DMS114 treated with DMSO at 0.1 percent for 48 hours (cell line): ENCODE measurements at regions not wholly inside any gene's neighbourhood (a gene's known extent, or its start where the extent isn't known, plus 50 kb on each side); places are given as distances from the start of the nearest gene placed in this dataset.
A peak's percentile ranks its signal among the peaks of the same experiment; 100 is the strongest.
"Not testable (repeated sequence)": the region's sequence is repeated elsewhere in the genome, so short reads cannot be mapped to it uniquely, and the experiment has no call there.

ENCODE experiments used
- DNase-seq: peaks from one replicate; lab custom pipeline; 2025; ENCODE audit not compliant: unreplicated experiment; lab: John Stamatoyannopoulos, UW

DNA sequence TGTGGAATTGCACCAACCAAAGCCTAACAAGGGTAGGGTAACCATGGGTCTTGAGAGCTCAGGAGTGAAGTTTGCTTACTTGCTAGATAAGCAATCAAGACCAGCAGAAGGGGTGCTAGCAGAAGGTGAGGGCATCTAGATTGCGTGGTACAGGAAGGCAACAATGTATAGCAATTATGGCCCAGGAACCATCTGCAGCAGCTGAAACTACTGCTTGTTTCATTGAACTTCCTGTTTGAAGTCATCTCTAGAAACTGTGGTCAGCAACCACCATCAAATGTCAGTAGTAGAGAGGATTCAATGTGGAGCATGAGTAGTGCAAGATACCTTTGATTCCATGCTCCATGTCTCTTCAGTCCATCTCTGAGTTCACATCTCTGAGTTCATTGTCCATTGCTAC lies 462.1 kb upstream of the GRAMD2B start:
- DNase-seq: no peak

DNA sequence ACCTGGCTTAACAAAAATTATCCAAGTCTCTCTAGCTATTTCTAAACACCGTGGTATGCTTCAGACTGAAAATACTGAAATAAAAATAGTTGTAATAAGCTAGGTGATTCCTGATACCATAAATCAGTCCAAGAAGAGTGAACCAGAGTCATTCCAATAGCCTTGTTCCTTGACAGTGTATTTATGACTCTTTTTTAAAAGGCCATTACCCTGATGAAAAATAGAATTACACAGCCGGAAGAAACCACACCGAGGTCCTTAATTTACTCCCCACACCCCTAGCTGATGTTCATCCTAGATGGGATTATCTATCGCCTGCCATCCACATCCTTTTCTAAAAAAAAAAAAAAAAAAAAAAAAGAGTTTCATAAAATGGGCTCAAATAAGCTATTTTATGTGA lies 457.6 kb upstream of the GRAMD2B start:
- DNase-seq: no peak

GRCh38 chr5:125967576-125967975 lies 455.6 kb upstream of the GRAMD2B start:
- no peak for DNase-seq

DNA sequence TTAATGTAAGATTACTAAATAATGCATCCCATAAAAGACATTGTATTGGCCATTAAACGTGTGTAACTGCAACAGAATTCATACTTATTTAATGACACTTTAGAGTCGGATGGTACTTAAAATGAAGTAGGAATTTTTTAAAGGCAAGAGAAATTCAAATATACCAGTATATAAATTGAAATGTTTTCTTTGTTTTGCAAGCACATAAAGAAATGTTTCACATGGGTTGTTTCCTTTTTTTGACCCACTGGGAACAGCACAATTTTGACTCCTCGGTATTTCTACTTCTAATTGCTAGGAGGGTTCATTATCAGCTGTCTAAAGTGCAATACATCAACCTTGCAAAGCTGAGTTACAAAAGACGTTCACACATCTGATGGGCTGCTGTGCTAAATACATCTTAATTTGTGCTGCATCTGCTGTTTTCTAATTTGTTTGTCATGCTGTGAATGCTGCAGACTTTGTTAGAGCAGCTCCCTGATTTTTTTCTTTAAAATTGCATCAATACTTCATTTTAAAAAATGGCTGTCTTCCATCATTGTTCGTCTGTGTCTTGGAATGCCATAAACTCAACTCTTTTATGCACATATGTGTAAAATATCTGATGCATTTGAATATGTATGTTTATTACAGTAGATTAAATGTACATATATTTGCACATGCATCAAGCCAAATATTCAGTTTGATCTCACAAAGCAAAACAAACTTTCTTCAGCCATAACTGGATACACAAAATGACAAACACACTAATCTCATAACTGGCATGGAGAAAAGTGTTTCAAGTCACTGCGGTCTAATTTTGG lies 454.0 kb upstream of the GRAMD2B start:
- no peak for DNase-seq

DNA sequence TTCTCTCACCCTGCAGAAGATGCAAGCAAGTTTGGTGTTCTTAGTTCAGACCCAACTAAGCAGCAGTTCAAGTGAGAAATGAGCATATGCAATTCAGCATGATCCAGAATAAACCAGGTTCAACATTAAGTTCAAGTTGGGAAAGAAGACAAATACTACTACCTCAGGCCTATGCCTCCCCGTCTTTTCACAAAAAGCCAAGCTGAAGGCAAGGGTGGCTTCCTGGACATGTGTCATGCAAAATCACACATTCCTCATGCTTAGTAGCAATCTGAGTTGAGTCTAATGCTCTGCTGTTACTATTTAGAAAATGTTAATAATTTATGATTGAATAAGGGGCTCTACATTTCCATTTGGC lies 453.4 kb upstream of the GRAMD2B start:
- DNase-seq: peak; percentile 44

- DNase-seq: no peak
Measured at GRCh38 chr5:125970631-125971307, 452.4 kb upstream of the GRAMD2B start.

GRCh38 chr5:125972706-125973105 lies 450.5 kb upstream of the GRAMD2B start:
- peak; percentile 81 for DNase-seq

DNA sequence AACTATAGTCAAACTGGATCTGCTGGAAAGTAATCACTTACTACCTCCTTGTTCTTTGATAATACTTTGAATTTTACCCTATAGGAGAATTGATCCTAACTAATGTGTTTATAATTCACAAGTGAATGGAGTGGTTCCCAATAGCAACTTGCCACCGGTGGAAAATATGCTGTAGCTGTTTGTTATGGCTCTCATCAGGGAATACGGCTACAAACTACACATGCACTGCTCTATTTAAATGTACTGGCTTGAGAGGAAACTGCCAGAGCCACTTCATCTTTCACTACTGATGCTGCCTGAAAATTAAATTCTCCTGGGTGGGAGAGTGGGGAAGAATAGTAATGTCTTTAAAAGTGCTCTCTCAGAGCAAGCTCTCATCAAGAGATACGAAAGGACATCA lies 448.5 kb upstream of the GRAMD2B start:
- DNase-seq: no peak

DNA sequence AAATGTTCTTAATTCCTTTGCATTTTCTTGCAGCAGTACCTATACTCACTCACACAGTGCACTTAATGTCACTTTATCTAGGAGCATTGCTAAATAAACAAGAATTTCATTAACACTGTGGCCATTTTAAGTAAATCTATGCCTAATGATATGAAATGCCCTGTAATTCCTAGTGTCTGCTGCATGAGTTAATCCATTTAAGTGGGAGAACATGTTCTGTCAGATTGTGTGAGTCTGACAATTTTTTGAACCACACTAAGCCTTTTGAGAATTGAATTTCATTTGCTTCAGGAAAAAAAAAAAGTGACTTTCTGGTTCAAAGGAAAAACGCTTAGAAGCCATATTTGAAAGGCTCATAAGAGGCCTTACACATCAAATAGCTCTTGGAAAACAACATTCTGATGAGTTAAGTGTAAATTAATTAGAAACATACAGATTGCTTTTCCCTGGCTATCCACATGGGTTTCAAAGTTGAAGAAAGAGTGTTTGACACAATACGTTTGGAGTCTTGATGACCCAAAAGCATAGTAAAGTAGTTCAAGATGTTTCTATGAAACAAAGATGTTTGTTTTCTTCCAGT lies 446.7 kb upstream of the GRAMD2B start:
- peak; percentile 91 for DNase-seq

DNA sequence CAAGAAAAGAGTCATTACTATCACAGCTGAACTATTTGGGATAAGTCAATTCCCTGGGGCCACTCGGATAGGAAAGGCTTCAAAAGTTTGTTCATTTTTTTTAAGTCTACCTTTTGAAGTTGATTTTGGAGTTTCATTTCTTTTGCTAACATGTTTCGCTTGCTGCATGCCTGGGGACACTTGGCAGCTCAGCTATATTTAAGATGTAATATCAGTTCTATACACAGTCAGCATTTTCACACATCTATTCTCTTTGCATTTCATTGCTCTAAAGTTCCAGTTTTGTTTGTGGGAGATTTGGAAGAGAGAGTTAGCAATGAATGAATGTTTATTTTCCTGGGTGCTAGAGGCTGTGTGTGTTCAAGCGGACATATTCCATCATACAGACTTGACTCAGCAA lies 445.2 kb upstream of the GRAMD2B start:
- no peak for DNase-seq

GRCh38 chr5:125979636-125980035 lies 443.6 kb upstream of the GRAMD2B start:
- peak; percentile 74 for DNase-seq

DNA sequence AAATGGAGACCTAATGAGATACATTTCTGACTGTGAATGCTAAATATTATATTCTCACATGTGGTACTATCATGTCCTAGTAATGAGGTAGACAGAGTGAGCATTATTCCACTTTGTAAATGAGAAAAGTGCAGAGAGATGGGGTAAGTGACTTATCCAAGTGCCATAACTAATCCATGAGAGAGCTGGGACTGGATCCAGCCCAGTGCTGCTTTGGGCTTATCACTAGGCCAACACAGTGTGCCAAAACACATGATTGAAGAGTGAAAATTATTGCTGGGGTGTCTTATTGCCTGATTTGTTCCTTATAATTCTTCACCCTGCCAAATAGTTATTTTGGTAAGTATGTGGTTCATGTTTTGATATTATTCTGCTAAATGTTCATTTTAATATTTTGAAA lies 442.2 kb upstream of the GRAMD2B start:
- no peak for DNase-seq

DNA sequence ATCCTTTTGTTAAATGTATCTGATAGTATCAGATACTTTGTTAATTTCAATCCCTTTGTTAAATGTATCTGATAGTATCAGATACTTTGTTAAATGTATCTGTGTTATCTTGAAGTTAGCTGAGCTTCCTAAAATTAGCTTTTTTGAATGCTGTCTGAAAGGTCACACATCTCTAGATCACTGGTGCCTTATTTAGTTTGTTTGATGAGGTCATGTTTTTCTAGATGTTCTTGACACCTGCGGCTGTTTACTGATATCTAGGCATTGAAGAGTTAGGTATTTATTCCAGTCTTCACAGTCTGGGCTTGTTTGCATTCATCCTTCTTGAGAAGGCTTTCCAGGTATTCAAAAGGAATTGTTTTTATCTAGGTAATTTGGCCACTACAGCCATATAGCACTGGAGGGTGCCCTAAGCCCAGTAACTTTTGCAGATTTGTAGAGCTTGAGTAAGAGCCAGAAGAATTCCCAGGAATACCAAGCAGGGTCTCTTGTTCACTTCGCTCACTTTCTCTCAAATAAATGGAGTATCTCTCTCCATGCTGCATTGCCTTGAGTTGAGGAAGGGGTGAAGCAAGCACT lies 435.4 kb upstream of the GRAMD2B start:
- DNase-seq: no peak

DNA sequence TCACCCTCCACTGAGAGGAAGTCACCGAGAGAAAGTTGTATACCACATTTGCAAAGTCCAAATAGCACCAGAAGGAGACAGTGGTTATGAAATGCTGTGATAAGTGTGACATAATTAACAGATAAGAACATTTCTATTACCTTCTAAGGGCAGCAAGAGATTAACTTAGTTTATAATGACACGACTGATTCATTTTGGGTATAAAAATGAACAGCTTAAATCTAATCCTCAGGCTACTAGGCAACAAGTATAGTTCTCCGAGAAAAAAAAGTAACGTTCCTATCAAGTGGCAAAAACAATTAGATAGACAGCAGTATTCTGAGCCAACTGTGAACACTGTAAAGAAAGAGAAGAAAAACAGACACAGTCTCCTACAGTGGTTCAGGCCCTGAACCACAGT lies 431.2 kb upstream of the GRAMD2B start:
- no peak for DNase-seq

DNA sequence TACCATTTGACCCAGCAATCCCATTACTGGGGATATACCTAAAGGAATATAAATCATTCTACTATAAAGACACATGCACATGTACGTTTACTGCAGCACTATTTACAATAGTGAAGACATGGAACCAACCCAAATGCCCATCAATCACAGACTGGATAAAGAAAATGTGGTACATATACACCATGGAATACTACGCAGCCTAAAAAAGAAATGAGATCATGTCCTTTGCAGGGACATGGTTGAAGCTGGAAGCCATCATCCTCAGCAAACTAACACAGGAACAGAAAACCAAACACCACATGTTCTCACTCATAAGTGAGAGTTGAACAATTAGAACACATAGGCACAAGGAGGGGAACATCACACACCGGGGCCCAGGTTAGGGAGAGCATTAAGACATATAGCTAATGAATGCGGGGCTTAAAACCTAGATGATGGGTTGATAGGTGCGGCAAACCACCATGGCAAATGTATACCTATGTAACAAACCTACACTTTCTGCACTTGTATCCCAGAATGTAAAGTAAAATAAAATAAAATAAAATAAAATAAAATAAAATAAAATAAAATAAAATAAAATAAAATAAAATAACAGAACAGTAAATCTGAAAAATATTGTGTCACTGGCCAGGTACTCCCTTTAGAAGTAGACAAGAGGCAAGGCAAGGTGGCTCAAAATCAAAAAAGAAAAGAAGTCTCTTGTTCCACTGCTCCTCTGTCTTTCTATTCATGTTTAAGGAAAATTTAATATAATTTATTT lies 423.8 kb upstream of the GRAMD2B start:
- not testable (repeated sequence) for DNase-seq

GRCh38 chr5:126000507-126000906 lies 422.7 kb upstream of the GRAMD2B start:
- peak; percentile 72 for DNase-seq

DNA sequence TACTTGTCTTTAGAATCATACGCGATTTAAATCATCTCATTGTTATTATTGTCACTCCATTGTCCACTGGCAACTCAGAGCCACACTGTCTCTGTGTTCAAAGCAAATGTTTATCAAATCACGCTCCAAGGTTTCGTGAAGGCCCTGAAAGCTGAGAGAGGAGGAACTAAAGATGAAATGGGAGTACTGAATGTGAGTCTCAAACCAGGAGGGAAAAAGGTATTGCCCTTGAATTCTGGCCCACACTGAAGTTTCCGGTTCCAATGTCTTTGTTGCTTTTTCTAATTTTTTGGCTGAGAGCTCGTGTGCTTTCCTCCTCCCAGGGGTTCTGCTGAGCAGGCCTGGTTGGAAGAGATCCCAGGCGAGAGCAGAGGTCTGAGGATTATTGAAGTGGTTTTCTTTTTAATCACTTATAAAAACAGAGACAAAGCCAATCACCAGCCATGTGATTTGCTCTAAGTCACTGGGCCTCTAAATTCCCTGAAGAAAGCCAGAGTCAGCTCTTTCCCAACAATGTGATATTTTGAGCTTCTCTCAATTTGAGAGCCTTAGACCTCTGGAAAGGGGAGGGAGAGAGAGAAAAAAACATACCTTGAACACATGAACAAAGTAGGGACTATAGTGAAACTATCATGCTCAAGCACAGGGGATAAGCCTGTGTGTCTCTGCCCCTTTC lies 420.8 kb upstream of the GRAMD2B start:
- peak; percentile 81 for DNase-seq

DNA sequence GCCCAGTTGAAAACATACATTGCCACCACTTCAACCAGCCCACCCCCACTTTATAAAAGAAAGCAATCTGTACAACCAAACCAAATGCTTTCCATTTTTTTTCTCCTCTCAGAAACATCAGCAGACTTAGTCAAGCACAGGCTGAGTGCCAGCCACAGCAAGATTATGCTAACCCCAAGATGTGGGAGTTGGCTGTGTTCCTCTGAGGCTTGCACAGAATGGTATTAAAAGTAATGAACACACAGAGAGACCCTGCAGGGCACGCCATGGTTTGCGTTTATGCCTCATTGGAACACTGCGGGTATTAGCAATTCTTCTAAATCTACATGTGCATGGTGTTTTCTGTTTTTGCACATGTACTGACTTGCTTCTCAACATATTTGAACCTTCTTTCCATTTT lies 419.9 kb upstream of the GRAMD2B start:
- peak; percentile 70 for DNase-seq

DNA sequence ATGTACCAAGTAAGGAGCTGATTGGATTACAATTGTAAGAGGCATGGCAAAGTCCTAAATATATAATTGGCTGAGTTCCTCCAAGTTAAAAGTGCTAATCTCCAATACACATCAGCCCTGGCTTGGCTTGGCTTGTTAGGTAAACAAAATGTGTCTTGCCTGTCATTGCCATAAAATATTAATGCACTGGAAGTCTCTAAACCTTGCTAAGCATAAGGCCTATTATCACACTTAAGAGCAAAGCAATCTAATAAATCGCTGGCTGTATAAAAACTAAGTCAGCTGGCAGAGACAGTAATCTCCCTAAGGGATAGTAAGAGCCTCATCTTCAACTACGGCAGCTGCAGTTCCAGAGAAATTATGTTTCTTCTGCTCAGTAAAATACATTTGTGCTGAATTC lies 418.6 kb upstream of the GRAMD2B start:
- DNase-seq: peak; percentile 71

DNA sequence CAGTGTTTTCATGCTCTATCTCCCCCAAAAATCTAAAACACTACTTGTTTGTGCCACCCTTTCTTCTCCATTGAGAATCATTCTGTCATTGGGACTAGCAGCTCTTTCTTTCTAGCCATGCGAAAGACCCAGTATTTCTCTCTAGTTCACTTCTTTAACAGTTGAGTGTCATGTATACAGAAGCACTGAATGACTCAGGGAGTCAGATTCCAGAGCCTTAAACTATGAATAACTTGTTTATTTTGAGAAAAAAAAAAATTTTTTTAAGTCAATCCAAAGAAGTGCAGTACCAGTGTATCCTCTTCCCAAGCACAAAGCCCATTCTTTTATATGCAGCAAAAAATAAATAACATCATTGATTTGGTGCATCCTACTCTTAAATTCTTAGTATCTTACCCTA lies 415.4 kb upstream of the GRAMD2B start:
- no peak for DNase-seq

DNA sequence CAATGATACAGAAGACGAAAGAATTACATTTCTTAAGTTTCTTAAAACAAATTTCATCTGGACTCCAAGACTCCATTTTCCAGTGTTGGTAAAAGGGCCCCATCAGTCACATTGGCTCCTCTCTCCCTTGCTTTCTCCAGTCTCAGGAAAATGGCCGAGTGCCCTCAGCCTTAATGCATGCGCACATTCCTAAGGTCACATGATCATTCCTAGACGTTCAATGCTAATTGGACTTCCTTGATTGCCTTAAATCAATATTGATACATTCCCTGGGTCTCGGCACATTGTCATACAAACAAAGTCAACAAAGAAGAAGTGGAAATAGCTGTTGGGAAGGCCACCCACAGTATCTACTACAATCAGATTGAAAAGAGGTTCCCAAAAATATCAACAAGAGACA lies 413.6 kb upstream of the GRAMD2B start:
- peak; percentile 89 for DNase-seq
